HPDE6-E6E7 (cell line): ENCODE measurements at regions not wholly inside any gene's neighbourhood (a gene's known extent, or its start where the extent isn't known, plus 50 kb on each side); places are given as distances from the start of the nearest gene placed in this dataset.

ENCODE experiments used
- DNase-seq: peaks from one replicate; pipeline ENCODE4 v3.0.0; 2011; ENCODE audit warnings: missing footprints; ENCODE audit errors: extremely low spot score

- DNase-seq = no peak
These were observed 155.9 kb upstream of the IPO5 start for GRCh38 chr13:97797553-97797952.

- no peak for DNase-seq
These were observed 155.2 kb upstream of the IPO5 start for GRCh38 chr13:97798171-97798821.

- no peak for DNase-seq
These were observed 154.6 kb upstream of the IPO5 start for GRCh38 chr13:97798836-97799235.

- no peak for DNase-seq
These were observed 151.3 kb upstream of the IPO5 start for GRCh38 chr13:97802213-97802612.

GRCh38 chr13:97809576-97809975, 143.9 kb upstream of the IPO5 start:
- DNase-seq = no peak

- no peak for DNase-seq
These were observed 143.3 kb upstream of the IPO5 start for GRCh38 chr13:97810152-97810551.

DNA sequence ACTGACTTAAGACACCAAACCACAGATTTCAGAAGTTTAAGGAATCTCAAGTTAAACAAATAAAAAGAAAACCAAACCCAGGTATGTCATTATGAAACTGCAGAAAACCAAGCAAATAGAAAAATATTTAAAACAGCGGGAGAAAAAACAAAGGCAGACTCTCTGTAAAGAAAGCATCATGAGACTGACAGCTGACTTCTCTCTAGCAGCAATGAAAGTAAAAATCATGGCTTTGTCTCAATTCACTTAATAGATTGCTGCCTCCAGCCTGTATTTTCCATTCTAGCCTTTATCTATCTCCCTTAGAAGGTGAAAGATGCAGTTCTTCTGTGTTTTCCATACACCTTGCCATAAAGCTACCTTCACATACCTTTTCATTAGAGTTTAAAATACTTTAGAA, 131.1 kb upstream of the IPO5 start:
- DNase-seq = no peak

DNA sequence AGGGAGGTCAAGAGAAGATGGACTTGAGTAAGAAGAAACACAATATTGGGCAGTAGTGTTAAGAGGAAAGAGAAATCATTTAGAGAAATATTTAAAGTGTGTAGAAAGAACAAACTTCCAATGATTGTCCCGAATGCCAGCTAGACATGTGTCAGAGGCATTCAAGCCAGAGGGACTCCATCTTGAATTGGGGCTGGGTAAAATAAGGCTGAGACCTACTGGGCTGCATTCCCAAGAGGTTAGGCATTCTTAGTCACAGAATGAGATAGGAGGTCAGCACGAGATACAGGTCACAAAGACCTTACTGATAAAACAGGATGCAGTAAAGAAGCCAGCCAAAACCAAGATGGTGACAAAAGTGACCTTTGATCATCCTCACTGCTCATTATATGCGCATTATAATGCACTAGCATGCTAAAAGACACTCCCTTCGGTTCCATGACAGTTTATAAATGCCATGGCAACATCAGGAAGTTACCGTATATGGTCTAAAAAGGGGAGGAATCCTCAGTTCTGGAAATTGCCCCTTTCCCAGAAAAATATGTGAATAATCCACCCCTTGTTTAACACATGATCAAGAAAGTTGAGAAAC, 127.0 kb upstream of the IPO5 start:
- no peak for DNase-seq

- DNase-seq = no peak
These were observed 119.2 kb upstream of the IPO5 start for GRCh38 chr13:97834250-97834649.

DNA sequence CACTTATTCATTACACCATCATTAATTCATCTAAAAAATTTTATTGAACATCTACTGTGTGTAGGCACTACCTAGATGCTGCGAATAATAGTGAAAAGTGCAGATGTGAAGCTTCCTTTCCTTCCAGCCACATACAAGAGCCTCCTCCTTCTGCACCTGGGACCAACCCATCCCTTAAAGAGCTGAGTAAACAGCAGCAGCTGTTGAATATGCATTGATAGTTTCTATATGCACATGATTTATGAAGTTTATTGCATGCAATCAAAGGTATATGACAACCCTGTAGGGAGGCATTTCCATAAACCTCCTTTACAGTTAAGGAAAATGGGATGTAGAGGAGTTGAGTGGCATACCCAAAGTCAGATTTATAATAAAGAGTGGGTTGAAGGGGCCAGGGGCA, 110.3 kb upstream of the IPO5 start:
- DNase-seq = no peak

- DNase-seq = no peak
These were observed 109.3 kb upstream of the IPO5 start for GRCh38 chr13:97844151-97844550.

GRCh38 chr13:97848886-97849285, 104.6 kb upstream of the IPO5 start:
- no peak for DNase-seq

- DNase-seq = peak; percentile 22
These were observed 104.2 kb upstream of the IPO5 start for GRCh38 chr13:97849305-97849704.

DNA sequence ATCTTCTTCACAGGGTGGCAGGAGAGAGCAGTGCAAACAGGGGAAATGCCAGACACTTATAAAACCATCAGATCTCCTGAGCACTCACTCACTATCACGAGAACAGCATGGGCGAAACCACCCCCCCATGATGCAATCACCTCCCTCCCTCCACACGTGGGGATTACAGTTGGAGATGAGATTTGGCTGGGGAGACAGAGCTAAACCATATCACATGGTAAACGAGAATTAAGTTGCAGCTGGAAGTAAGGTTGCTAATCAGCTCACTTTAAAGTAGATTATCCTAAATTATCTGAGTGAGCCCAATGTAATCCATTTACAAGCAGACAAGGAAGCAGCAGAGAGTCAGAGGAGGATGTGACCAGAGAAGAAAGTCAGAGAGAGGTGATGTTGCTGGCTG, 102.2 kb upstream of the IPO5 start:
- no peak for DNase-seq

GRCh38 chr13:97852181-97852874, 101.1 kb upstream of the IPO5 start:
- DNase-seq = no peak

GRCh38 chr13:97853550-97853949, 99.9 kb upstream of the IPO5 start:
- no peak for DNase-seq

DNA sequence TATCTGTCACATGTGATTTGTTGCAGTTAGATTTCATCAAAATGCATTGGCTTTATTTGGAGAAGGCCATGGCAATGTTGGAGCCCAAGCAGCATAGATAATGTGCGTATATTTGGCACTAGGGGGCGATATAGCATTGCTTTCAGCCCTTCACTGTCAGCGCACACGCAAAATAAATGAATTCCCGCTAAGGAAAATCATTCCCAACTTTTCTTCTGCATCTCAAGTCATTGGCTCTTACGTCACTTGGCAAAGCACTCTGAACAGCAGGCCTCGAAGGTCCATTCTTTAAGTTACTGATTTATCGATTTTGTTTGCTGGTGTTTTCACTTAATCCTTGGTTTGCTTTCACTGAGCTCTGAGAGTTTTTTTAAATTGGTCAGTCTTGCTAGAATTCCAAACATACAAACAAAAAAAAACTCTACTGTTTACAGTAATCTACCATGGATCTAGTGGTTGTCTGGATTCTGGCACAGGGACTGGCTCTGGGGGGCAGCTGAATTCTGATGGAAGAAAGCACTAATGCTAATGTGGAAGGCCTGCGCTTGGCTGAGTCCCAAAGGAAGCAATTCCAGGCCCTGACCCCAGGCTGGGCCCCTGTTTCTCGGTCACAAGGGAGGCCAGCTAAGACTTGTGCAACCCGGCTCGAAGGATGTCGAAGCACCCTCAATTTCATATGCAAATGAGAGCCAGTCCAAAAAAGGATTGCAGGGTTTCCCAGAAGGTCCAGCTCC, 97.7 kb upstream of the IPO5 start:
- peak; percentile 46 for DNase-seq

GRCh38 chr13:97856304-97856675, 97.2 kb upstream of the IPO5 start:
- DNase-seq = no peak

- DNase-seq = no peak
These were observed 95.3 kb upstream of the IPO5 start for GRCh38 chr13:97858161-97858560.

DNA sequence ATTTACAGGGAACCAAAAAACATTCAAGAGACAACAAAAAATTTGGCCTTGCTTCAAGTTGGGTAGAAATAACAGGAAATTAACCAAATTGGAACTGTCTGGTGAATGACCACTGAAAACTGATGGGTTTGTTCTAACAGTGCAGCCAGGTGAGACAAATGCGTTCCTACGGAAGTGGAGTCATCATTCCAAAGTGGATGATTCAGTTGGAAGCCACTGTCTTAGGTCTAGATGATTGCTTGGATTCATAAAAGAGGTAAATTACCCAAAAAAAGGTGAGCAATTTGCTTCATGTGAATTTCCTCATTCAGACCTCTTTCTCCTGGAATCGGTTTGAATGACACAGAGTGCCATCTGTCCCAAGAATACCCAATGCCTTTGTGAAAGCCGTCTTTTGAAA, 87.1 kb upstream of the IPO5 start:
- peak; percentile 39 for DNase-seq

GRCh38 chr13:97866751-97867150, 86.7 kb upstream of the IPO5 start:
- no peak for DNase-seq

GRCh38 chr13:97873398-97873797, 80.1 kb upstream of the IPO5 start:
- DNase-seq = no peak

- DNase-seq = no peak
These were observed 78.3 kb upstream of the IPO5 start for GRCh38 chr13:97875218-97875617.
